Activated naive CD4-positive, alpha-beta T cell treated with anti-CD3 and anti-CD28 coated beads, Interleukin-2, amount 10 ng/mL, durations not matched to agents 7 days and 5 days (primary cell): ENCODE measurements at regions not wholly inside any gene's neighbourhood (a gene's known extent, or its start where the extent isn't known, plus 50 kb on each side); places are given as distances from the start of the nearest gene placed in this dataset.

Experiments used
- CTCF ChIA-PET: fragments of 350-600 bp; sonication (Branson Sonifier 250); formaldehyde crosslinking; loops from one replicate; lab custom pipeline; 2021; ENCODE audit warnings: antibody characterized with exemption; lab: Charles Lee
- DNase-seq: peaks from one replicate; pipeline ENCODE4 v3.0.0-alpha.2; 2020
- H3K27ac Mint-ChIP-seq: one replicate; pipeline ENCODE4 v1.8.0; 2021; ENCODE audit warnings: mild to moderate bottlenecking, moderate library complexity, mixed read lengths
- H3K27me3 Mint-ChIP-seq: one replicate; pipeline ENCODE4 v1.8.0; 2021; ENCODE audit warnings: mild to moderate bottlenecking, mixed read lengths
- H3K36me3 Mint-ChIP-seq: one replicate; pipeline ENCODE4 v1.8.0; 2021; ENCODE audit warnings: mixed read lengths
- H3K4me1 Mint-ChIP-seq: one replicate; pipeline ENCODE4 v1.8.0; 2021; ENCODE audit warnings: mixed read lengths
- H3K4me3 Mint-ChIP-seq: one replicate; pipeline ENCODE4 v1.8.0; 2021; ENCODE audit warnings: mild to moderate bottlenecking, moderate library complexity, mixed read lengths
- H3K9me3 Mint-ChIP-seq: one replicate; pipeline ENCODE4 v1.8.0; 2021; ENCODE audit warnings: mixed read lengths

DNA sequence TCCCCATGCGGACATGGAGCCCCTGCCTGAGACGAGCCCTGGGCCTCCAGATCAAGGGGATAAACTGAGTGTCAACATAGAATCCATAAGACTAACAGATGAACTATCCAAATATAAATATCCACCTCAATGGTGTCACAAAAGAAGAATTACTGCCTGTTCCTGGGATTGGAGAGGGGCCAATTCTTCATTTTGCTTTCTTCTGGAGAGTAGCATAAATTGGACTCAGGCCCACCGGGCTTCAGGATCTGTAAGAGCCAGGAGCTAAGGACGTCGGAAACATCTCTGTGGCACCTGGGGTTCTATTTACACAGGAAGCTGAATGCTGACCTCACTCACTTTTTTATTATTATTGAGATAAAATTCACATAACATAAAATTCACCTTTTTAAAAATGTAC, 408.2 kb upstream of the CCDC196 start:
- no peaks in the 10 kb centered on the region for H3K36me3 Mint-ChIP-seq
- peaks cover 32% of the 10 kb centered on the region for H3K27me3 Mint-ChIP-seq
- H3K9me3 Mint-ChIP-seq = no peaks in the 10 kb centered on the region
- no peak overlapping the region for H3K27ac Mint-ChIP-seq
- DNase-seq = no peak
- no peak overlapping the region for H3K4me3 Mint-ChIP-seq
- H3K4me1 Mint-ChIP-seq = no peaks in the 10 kb centered on the region
- CTCF ChIA-PET = interaction anchor here (1.2 kb wide), 1 partner anchor 7 kb away, joined by 3 read pairs; no protein-coding TSS in a partner anchor

DNA sequence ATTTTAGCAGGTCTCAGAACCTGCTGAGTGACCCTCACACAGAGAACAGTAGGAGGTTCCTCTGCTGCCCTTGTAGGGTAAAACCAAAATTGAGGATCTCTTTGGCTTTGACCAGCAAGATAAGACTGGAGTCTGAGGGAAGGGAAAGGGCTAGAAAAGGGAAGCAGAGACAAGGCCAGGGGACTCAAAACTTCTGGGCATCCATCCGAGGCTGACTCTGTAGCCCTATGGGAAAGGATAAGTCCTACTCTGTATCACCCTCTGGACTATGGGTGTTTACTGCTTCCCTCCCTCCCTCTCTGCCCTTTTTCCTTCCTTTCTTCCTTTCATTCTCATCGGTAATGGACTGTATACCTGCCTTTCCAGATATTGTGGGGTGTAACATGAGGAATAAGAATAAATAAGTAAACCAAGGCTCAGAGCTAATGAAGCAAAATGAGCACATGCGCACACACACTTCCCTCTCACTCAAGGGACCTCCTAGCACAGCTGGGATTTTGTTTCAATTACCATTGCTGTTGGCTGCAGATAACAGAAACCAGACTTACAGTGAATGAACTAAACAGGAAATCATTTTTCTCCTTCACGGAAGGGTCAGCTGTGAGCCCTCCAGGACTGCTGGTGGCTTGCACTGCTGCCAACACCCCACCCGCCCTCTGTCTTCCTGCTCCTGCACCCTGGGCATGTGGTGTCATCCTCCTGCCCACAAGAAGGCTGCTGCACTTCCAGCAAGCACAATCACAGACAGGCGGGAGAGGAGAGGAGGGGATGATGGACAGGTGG, 404.4 kb upstream of the CCDC196 start:
- Mint-ChIP-seq H3K27me3 (peaks cover 28% of the 10 kb centered on the region), H3K9me3 (no peaks in the 10 kb centered on the region), H3K27ac (no peak overlapping the region), H3K36me3 (no peaks in the 10 kb centered on the region), H3K4me1 (no peaks in the 10 kb centered on the region), H3K4me3 (no peak overlapping the region)
- CTCF ChIA-PET = interaction anchor here (1.0 kb wide), 1 partner anchor 13 kb away, joined by 3 read pairs; no protein-coding TSS in a partner anchor
- DNase-seq = no peak

DNA sequence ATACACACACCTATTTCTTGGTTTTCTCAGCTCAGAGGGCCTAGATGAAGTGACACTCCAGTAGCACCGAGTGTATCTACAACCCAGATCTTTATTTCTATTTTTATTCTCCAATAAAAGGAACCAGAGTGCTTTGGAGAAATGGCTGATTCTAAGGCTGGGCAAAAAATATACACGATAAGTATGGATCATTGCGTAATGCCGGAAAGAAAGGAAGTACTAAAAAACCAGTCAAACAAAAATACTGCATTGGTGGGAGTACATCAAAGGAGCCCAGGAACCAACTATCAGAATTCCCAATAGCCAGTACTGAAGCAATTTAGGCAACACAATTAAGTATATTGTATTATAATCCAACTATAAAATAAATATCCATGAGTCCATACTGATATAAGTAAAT, 400.9 kb upstream of the CCDC196 start:
- H3K4me1 Mint-ChIP-seq = no peaks in the 10 kb centered on the region
- H3K9me3 Mint-ChIP-seq = no peaks in the 10 kb centered on the region
- no peaks in the 10 kb centered on the region for H3K36me3 Mint-ChIP-seq
- H3K27ac Mint-ChIP-seq = no peak overlapping the region
- CTCF ChIA-PET = no interaction called here
- no peak for DNase-seq
- no peak overlapping the region for H3K4me3 Mint-ChIP-seq
- peaks cover 19% of the 10 kb centered on the region for H3K27me3 Mint-ChIP-seq

DNA sequence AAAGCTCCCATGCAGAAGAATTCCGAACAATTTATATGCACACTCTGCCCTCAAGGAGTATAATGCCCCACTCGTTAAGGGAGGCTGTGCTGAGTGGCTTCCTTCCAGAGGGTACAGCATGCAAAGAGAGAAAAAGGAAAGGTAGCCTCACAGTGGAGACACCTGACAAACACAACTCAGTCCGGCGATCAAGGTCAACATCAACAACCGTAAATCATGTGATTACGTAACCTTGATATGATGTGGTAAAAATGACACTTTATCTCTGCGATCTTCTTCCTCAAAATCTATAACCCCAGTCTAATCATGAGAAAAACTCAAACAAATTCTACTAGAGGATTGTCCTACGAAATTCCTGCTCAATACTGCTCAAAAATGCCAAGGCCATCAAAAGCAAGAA, 400.5 kb upstream of the CCDC196 start:
- no peak overlapping the region for H3K4me3 Mint-ChIP-seq
- no peaks in the 10 kb centered on the region for H3K36me3 Mint-ChIP-seq
- CTCF ChIA-PET = no interaction called here
- H3K9me3 Mint-ChIP-seq = no peaks in the 10 kb centered on the region
- no peak for DNase-seq
- peaks cover 19% of the 10 kb centered on the region for H3K27me3 Mint-ChIP-seq
- H3K4me1 Mint-ChIP-seq = no peaks in the 10 kb centered on the region
- no peak overlapping the region for H3K27ac Mint-ChIP-seq

DNA sequence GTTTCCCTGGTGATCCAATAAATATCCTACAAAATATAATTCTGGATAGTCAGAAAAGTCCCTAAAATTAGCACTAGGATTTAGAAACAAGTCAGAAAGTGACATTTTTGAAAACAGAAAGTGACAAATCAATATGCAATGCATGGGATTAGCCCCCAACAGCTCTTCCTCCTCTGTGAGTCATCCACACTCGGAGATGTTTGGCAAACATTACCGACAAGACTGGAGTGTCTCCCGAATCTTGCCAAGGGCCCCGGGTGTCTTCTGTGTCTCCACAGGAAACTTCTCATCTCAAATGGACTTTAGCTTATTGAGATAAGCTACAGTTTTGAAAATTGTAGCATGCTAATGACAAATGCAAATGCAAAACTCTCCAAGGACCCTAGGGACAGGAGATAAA, 398.9 kb upstream of the CCDC196 start:
- H3K4me3 Mint-ChIP-seq = no peak overlapping the region

DNA sequence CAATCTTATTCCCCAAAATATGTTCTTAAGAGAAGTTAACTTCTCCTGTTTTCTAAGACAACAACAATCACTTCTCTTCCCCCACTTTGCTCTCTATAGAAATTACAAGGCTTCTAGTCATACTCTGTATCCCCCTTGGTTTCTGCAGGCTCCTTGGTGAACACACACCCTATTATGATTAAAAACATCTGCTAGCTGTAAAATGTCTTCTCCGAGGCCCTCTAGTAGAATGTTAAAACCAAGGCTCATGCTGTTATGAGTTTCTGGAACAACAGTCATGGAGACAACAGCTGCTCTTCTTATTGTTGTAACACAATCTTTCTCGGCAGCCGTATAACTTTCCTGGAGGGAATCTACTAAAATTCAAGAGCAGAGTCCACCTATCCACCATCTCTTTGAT, 397.5 kb upstream of the CCDC196 start:
- CTCF ChIA-PET = no interaction called here
- Mint-ChIP-seq H3K4me1 (no peaks in the 10 kb centered on the region), H3K4me3 (no peak overlapping the region)

More for the DNA sequence above, 398.9 kb upstream of the CCDC196 start:
- no peaks in the 10 kb centered on the region for H3K9me3 Mint-ChIP-seq
- CTCF ChIA-PET = interaction anchor here (1.5 kb wide), 1 partner anchor 263 kb away, joined by 3 read pairs; no protein-coding TSS in a partner anchor
- H3K4me1 Mint-ChIP-seq = no peaks in the 10 kb centered on the region
- H3K27me3 Mint-ChIP-seq = peaks cover 18% of the 10 kb centered on the region
- DNase-seq = no peak
- no peaks in the 10 kb centered on the region for H3K36me3 Mint-ChIP-seq
- no peak overlapping the region for H3K27ac Mint-ChIP-seq

DNA sequence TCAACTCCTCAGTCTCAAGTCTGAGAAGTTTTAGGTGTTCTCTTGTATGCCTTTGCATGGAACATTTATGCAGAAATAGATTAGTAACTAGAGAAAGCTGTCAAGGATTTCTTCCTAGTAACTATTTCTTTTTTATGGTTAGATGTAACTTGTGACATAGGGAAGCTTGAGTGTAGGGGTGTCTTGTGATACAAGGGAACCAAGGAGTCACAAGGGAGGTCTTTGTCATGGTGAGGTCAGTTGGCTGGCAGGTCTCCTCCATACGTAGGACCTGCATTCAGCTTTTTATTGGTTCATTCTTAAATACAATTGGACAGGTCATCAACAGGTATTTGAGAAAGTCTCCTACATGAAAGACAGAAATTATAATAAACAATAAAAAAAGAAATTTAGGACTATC, 394.0 kb upstream of the CCDC196 start:
- H3K9me3 Mint-ChIP-seq = no peaks in the 10 kb centered on the region

More for the DNA sequence above, 397.5 kb upstream of the CCDC196 start:
- Mint-ChIP-seq H3K9me3 (no peaks in the 10 kb centered on the region), H3K36me3 (no peaks in the 10 kb centered on the region), H3K27me3 (peaks cover 22% of the 10 kb centered on the region), H3K27ac (no peak overlapping the region)
- no peak for DNase-seq

DNA sequence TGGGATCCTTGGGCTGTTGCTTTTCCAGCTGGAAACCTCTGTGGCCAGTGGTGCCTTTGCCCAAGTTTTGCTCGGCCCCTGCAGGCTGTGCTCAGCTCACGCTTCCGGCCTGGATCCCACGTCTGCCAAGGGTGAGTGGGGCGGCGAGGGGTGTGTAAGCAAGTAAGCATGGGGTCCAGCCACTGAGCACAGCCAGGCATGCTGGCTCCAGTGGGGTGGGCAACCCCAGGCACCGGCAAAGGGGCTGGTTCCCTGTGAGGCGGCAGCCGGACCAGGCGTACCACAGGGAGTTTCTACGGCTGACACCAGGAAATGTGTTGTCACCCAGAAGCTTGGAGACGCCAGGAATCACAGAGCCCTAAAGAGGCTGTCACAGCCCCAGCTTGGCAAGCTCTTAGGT, 393.4 kb upstream of the CCDC196 start:
- no peak for DNase-seq
- H3K4me3 Mint-ChIP-seq = no peak overlapping the region
- H3K27ac Mint-ChIP-seq = no peak overlapping the region
- H3K4me1 Mint-ChIP-seq = no peaks in the 10 kb centered on the region
- CTCF ChIA-PET = interaction anchor here (0.6 kb wide), 1 partner anchor 1203 kb away, joined by 3 read pairs; no protein-coding TSS in a partner anchor
- peaks cover 35% of the 10 kb centered on the region for H3K27me3 Mint-ChIP-seq
- H3K9me3 Mint-ChIP-seq = no peaks in the 10 kb centered on the region
- no peaks in the 10 kb centered on the region for H3K36me3 Mint-ChIP-seq

More for the DNA sequence above, 394.0 kb upstream of the CCDC196 start:
- Mint-ChIP-seq H3K27me3 (peaks cover 34% of the 10 kb centered on the region), H3K4me3 (no peak overlapping the region), H3K4me1 (no peaks in the 10 kb centered on the region), H3K27ac (no peak overlapping the region), H3K36me3 (no peaks in the 10 kb centered on the region)
- CTCF ChIA-PET = interaction anchor here (0.6 kb wide), 1 partner anchor 1203 kb away, joined by 3 read pairs; no protein-coding TSS in a partner anchor
- no peak for DNase-seq

DNA sequence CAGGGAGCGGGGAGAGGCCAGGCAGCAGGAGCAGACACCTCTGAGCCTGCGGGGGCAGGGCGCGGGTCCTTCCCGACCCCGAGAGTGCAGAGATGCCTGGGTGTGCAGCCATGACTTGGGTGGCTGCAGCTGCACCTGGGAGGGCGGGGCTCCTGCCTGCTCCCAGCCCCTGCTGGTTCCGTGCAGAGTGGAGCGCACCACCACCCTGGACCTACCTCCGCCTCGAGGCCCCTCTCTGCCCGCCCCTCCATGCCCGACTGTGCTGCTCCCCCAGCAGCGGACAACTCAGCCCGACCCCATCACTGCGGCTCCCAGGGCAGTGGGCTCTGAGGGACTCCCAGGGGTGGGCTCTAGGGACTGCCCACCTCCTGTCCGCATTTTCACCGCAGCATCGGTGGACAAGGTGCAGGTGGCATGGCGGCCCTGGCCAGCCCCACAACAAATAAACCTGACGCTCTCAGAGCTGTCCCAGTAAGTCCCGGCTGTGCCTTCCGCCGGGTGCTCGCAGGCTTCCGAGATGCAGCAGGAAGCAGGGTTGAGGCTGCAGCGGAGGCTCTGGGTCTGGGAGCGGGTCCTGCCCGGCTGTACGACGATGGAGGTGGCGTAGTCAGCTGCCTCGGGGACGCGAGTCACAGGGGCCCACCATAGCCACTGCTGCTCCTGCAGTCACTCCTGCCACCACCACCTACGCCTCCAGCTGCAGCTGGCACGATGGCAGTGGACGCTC, 392.0 kb upstream of the CCDC196 start:
- Mint-ChIP-seq H3K27me3 (peaks cover 45% of the 10 kb centered on the region), H3K4me1 (no peaks in the 10 kb centered on the region), H3K36me3 (no peaks in the 10 kb centered on the region), H3K4me3 (no peak overlapping the region), H3K27ac (no peak overlapping the region), H3K9me3 (no peaks in the 10 kb centered on the region)
- no peak for DNase-seq
- CTCF ChIA-PET = no interaction called here

DNA sequence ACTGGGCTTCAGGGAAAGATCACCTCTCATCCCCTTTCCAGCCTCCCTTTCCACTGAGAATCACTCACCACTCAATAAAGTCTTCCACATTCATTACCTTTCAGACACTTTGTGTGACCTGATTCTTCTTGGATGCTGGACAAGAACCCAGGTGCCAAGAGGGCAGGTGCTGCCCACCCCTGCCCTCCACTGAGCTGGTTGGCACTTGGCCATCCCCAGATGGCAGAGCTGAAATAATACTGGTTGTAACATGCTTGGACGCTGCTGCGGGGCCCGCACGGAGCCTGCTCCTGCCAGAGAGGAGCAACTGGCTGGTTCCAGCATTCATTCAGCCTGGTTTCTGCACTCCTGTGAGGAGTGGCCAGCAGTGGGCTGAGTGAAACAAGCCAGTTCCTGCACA, 386.7 kb upstream of the CCDC196 start:
- Mint-ChIP-seq H3K36me3 (no peaks in the 10 kb centered on the region), H3K9me3 (no peaks in the 10 kb centered on the region), H3K27ac (no peak overlapping the region), H3K4me1 (peaks cover 4% of the 10 kb centered on the region), H3K4me3 (no peak overlapping the region), H3K27me3 (peaks cover 44% of the 10 kb centered on the region)
- CTCF ChIA-PET = no interaction called here
- no peak for DNase-seq

DNA sequence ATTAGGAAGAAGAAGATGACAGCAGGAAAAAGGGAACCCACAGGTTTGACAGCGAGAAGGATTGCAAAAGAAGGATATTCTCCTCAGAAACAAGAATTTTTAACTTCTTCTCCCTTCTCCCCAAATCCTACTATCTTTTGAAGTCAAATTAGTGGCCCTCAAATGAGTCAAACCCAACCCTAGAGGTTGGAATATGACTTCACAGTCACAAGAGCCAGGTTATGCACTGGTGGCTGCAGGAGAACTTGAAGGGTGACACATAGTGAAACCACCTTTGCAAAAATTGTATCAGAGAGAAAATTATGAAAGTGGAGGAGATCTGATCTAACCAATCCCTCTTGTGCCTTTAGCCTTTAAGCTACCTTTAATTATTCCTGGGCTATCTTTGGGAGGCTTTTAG, 386.2 kb upstream of the CCDC196 start:
- no peak overlapping the region for H3K4me3 Mint-ChIP-seq
- H3K9me3 Mint-ChIP-seq = no peaks in the 10 kb centered on the region
- no peaks in the 10 kb centered on the region for H3K36me3 Mint-ChIP-seq
- CTCF ChIA-PET = no interaction called here
- H3K27ac Mint-ChIP-seq = no peak overlapping the region
- H3K27me3 Mint-ChIP-seq = peaks cover 43% of the 10 kb centered on the region
- H3K4me1 Mint-ChIP-seq = peaks cover 4% of the 10 kb centered on the region
- DNase-seq = no peak

DNA sequence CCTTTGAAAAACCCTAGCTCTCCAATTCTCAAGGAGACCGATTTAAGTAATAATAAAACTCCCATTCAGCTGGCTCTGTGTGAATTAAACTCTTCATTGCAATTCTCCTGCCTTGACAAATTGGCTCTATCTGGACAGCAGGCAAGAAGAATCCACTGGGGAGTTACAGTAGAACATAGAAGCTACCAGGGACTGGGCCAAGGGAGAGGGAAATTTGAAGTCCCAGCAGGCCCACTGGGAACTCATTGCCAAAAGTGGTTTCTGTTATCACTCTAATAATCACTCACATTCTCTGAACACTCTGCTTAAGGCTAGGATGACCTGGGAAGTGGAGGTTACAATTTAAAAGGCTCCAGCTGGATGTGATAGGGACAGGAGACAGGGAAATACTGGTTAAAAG, 384.5 kb upstream of the CCDC196 start:
- Mint-ChIP-seq H3K4me1 (peaks cover 16% of the 10 kb centered on the region), H3K4me3 (no peak overlapping the region), H3K27me3 (peaks cover 39% of the 10 kb centered on the region), H3K27ac (no peak overlapping the region), H3K9me3 (no peaks in the 10 kb centered on the region), H3K36me3 (no peaks in the 10 kb centered on the region)
- CTCF ChIA-PET = no interaction called here
- no peak for DNase-seq

DNA sequence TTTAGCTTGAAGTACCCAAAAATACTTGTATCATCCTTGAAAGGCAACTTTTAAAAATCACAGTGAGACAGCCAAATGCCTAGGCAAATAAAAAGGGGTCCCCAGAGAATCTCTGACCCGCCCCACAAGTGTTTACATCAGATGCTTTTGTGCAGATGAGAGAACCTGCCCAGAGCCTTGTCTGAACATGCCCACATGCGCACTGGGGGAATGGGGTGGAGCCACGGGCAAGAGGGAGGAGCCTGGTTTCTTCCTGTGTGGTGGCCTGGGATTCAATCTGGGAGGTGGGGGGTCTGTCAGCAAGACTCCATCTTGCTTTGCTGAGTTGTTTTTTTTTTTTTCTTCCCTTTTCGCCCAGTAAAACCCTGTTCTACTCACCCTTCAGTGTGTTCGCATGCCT, 381.7 kb upstream of the CCDC196 start:
- Mint-ChIP-seq H3K4me3 (no peak overlapping the region), H3K27ac (no peak overlapping the region), H3K36me3 (no peaks in the 10 kb centered on the region)

DNA sequence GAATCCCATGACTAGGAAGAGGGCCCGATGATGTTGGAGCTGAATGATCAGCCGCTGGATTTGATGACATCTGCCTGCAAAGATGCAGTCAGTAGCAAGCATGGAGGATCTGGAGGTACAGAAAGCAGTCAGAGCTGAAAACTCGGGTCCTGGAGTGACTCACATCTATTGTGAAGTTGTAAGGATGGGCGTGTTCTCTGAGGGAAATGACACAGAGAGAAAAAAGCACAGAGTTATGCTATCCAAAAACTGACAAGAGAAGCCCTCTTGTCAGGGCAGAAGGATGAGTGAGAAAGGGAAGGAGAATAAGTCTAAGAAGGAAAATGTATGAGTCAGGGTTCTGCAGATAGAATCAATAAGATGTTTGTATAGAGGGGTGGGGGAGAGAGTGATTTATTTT, 380.4 kb upstream of the CCDC196 start:
- Mint-ChIP-seq H3K36me3 (no peaks in the 10 kb centered on the region), H3K4me1 (peaks cover 12% of the 10 kb centered on the region), H3K27me3 (peaks cover 23% of the 10 kb centered on the region), H3K4me3 (no peak overlapping the region), H3K27ac (no peak overlapping the region), H3K9me3 (no peaks in the 10 kb centered on the region)
- CTCF ChIA-PET = interaction anchor here (1.3 kb wide), 1 partner anchor 941 kb away, joined by 3 read pairs; no protein-coding TSS in a partner anchor
- DNase-seq = no peak

More for the DNA sequence above, 381.7 kb upstream of the CCDC196 start:
- H3K9me3 Mint-ChIP-seq = no peaks in the 10 kb centered on the region
- no peak for DNase-seq
- peaks cover 23% of the 10 kb centered on the region for H3K27me3 Mint-ChIP-seq
- H3K4me1 Mint-ChIP-seq = peaks cover 16% of the 10 kb centered on the region
- CTCF ChIA-PET = no interaction called here
